H9 (cell line): ENCODE measurements at regions not wholly inside any gene's neighbourhood (a gene's known extent, or its start where the extent isn't known, plus 50 kb on each side); places are given as distances from the start of the nearest gene placed in this dataset.

Experiments used
- DNase-seq: peaks from one replicate; pipeline ENCODE4 v3.0.0-alpha.2; 2017
- H2AFZ ChIP-seq: one replicate; pipeline ENCODE4 v1.6.1; 2013; ENCODE audit warnings: mild to moderate bottlenecking, low read length, control low read depth, moderate library complexity
- H2AK5ac ChIP-seq: 2 replicates; pipeline ENCODE4 v1.6.1; 2013; ENCODE audit warnings: low read length, control low read depth, mixed read lengths; ENCODE audit not compliant: insufficient read length
- H2BK120ac ChIP-seq: one replicate; pipeline ENCODE4 v1.6.1; 2013; ENCODE audit warnings: low read depth, mild to moderate bottlenecking, low read length, control low read depth, inconsistent platforms; ENCODE audit not compliant: poor library complexity, severe bottlenecking
- H2BK12ac ChIP-seq: 2 replicates; pipeline ENCODE4 v1.6.1; 2013; ENCODE audit warnings: low read length, control low read depth, mixed read lengths, low read depth; ENCODE audit not compliant: insufficient read length
- H2BK15ac ChIP-seq: 2 replicates; pipeline ENCODE4 v1.6.1; 2013; ENCODE audit warnings: low read depth, low read length, control low read depth
- H2BK20ac ChIP-seq: one replicate; pipeline ENCODE4 v1.6.1; 2013; ENCODE audit warnings: low read depth, mild to moderate bottlenecking, low read length, control low read depth, inconsistent platforms; ENCODE audit not compliant: poor library complexity, severe bottlenecking
- H2BK5ac ChIP-seq: 2 replicates; pipeline ENCODE4 v1.6.1; 2013; ENCODE audit warnings: low read length, control low read depth, mixed read lengths; ENCODE audit not compliant: insufficient read length
- H3K14ac ChIP-seq: 2 replicates; pipeline ENCODE4 v1.6.1; 2013; ENCODE audit warnings: low read length, control low read depth; ENCODE audit not compliant: insufficient read depth
- H3K18ac ChIP-seq: 2 replicates; pipeline ENCODE4 v1.6.1; 2013; ENCODE audit warnings: low read depth, mild to moderate bottlenecking, mixed read lengths, low read length, control low read depth; ENCODE audit not compliant: insufficient read length
- H3K23ac ChIP-seq: 2 replicates; pipeline ENCODE4 v1.6.1; 2013; ENCODE audit warnings: low read length, control low read depth, mixed read lengths, low read depth; ENCODE audit not compliant: insufficient read length
- H3K23me2 ChIP-seq: 2 replicates; pipeline ENCODE4 v1.6.1; 2013; ENCODE audit warnings: low read depth, mild to moderate bottlenecking, mixed read lengths, low read length, control low read depth; ENCODE audit not compliant: insufficient read length, poor library complexity, severe bottlenecking
- H3K27ac ChIP-seq: 2 replicates; pipeline ENCODE4 v1.5.1; 2013; ENCODE audit warnings: low read length, control low read depth, mixed read lengths, low read depth; ENCODE audit not compliant: insufficient read length
- H3K27me3 ChIP-seq: 2 replicates; pipeline ENCODE4 v1.6.1; 2013; ENCODE audit warnings: low read length, control low read depth, inconsistent platforms; ENCODE audit not compliant: insufficient read depth
- H3K4ac ChIP-seq: 2 replicates; pipeline ENCODE4 v1.6.1; 2013; ENCODE audit warnings: low read depth, mild to moderate bottlenecking, control low read depth, inconsistent platforms, low read length, moderate library complexity
- H3K4me1 ChIP-seq: 2 replicates; pipeline ENCODE4 v1.6.1; 2013; ENCODE audit warnings: low read length, control low read depth, inconsistent platforms; ENCODE audit not compliant: insufficient read depth
- H3K4me2 ChIP-seq: 2 replicates; pipeline ENCODE4 v1.6.1; 2013; ENCODE audit warnings: low read length, control low read depth, mixed read lengths; ENCODE audit not compliant: insufficient read length, insufficient read depth
- H3K56ac ChIP-seq: 2 replicates; pipeline ENCODE4 v1.6.1; 2013; ENCODE audit warnings: low read depth, mild to moderate bottlenecking, mixed read lengths, low read length, control low read depth; ENCODE audit not compliant: insufficient read length
- H3K79me1 ChIP-seq: 2 replicates; pipeline ENCODE4 v1.6.1; 2013; ENCODE audit warnings: low read depth, mild to moderate bottlenecking, moderate library complexity, low read length, control low read depth, inconsistent platforms; ENCODE audit not compliant: insufficient read depth, poor library complexity, severe bottlenecking
- H3K79me2 ChIP-seq: 2 replicates; pipeline ENCODE4 v1.6.1; 2013; ENCODE audit warnings: low read length, control low read depth, inconsistent platforms; ENCODE audit not compliant: insufficient read depth
- H3K9ac ChIP-seq: 2 replicates; pipeline ENCODE4 v1.6.1; 2013; ENCODE audit warnings: low read length, control low read depth, mixed read lengths; ENCODE audit not compliant: insufficient read length; ENCODE audit errors: extremely low read depth
- H3K9me3 ChIP-seq: one replicate; pipeline ENCODE4 v1.6.1; 2013; ENCODE audit warnings: low read depth, low read length, inconsistent platforms; ENCODE audit not compliant: control insufficient read depth
- H3T11ph ChIP-seq: one replicate; pipeline ENCODE4 v1.6.1; 2013; ENCODE audit warnings: mild to moderate bottlenecking, low read length, control low read depth, inconsistent platforms
- H4K20me1 ChIP-seq: one replicate; pipeline ENCODE4 v1.6.1; 2013; ENCODE audit not compliant: control insufficient read depth, insufficient read length, insufficient read depth
- H4K5ac ChIP-seq: 2 replicates; pipeline ENCODE4 v1.6.1; 2013; ENCODE audit warnings: low read depth, mild to moderate bottlenecking, mixed read lengths, low read length, control low read depth; ENCODE audit not compliant: insufficient read length
- H4K8ac ChIP-seq: replicated peaks from 2 replicates; pipeline ENCODE4 v1.6.1; 2013; ENCODE audit warnings: low read length, control low read depth, mixed read lengths, low read depth; ENCODE audit not compliant: insufficient read length
- H4K91ac ChIP-seq: 2 replicates; pipeline ENCODE4 v1.6.1; 2013; ENCODE audit warnings: low read depth, mild to moderate bottlenecking, moderate library complexity, mixed read lengths, low read length, control low read depth; ENCODE audit not compliant: insufficient read length
- H3K27ac Mint-ChIP-seq, 3 experiments: 2 replicates in 2 of 3; 3 replicates in 1 of 3; pipeline ENCODE4 v1.8.0; 2020 to 2021; ENCODE audit warnings: mixed read lengths in 3 of 3, mild to moderate bottlenecking in 1 of 3, moderate library complexity in 1 of 3
- H3K27me3 Mint-ChIP-seq: 2 replicates; pipeline ENCODE4 v1.8.0; 2021; ENCODE audit warnings: low read depth, mild to moderate bottlenecking, moderate library complexity, mixed read lengths
- H3K36me3 Mint-ChIP-seq, 3 experiments: 2 replicates in 2 of 3; 3 replicates in 1 of 3; pipeline ENCODE4 v1.8.0; 2020 to 2021; ENCODE audit warnings: low read depth in 3 of 3, mixed read lengths in 3 of 3; ENCODE audit not compliant: insufficient read depth in 1 of 3
- H3K4me1 Mint-ChIP-seq, 2 experiments: 2 replicates each; pipeline ENCODE4 v1.8.0; 2020; ENCODE audit warnings: mixed read lengths in 2 of 2
- H3K4me3 Mint-ChIP-seq, 2 experiments: 2 replicates in 1 of 2; 3 replicates in 1 of 2; pipeline ENCODE4 v1.8.0; 2020 to 2021; ENCODE audit warnings: mild to moderate bottlenecking in 2 of 2, mixed read lengths in 2 of 2, moderate library complexity in 1 of 2
- H3K9me3 Mint-ChIP-seq, 2 experiments: 2 replicates in 1 of 2; 3 replicates in 1 of 2; pipeline ENCODE4 v1.8.0; 2020; ENCODE audit warnings: mild to moderate bottlenecking in 2 of 2, mixed read lengths in 2 of 2, moderate library complexity in 1 of 2
- WGBS: extraction: QIAGEN DNeasy Blood & Tissue Kit; methylation state at CpG from one replicate; pipeline ENCODE4 v1.1.7; 2013; ENCODE audit warnings: missing lambda C conversion rate, low lambda C conversion rate, mixed read lengths; ENCODE audit not compliant: insufficient read length; ENCODE audit errors: extremely low coverage; 5-methylcytosine and 5-hydroxymethylcytosine counted together
- TF ChIP-seq, protein P1 (sequence below): fragments of 200-600 bp; sonication (generic); conservative IDR thresholded peaks from 3 replicates; pipeline ENCODE4 v1.8.0; 2021; ENCODE audit warnings: antibody characterized with exemption, mild to moderate bottlenecking

DNA sequence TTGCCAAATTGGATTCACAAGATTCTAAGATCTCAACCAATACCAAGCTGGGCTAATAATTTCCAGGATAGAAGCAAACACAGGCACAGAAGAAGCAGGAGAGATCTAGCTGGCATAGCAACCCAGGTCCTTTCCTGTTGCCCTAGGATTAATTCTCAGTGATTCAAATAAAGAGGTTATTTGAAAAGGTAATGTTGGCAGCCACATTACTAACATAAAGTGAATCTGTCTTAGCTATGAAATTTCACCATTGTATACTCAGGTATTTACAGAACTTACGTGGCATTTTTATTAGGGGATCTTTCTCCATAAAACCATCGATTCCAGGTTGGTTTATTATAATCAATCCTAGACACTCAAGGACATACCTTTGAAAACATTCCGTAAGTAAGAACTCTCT, 379.3 kb upstream of the POM121L12 start:
- Histone ChIP-seq H3K23ac (no peak overlapping the region), H3K79me2 (no peaks in the 10 kb centered on the region), H3K4me2 (no peak overlapping the region), H4K8ac (no peak overlapping the region), H3K27ac (no peak overlapping the region), H2BK20ac (no peak overlapping the region), H3K9ac (no peak overlapping the region), H3T11ph (no peak overlapping the region), H2BK15ac (no peak overlapping the region), H2AFZ (no peak overlapping the region), H3K56ac (no peak overlapping the region), H3K18ac (no peak overlapping the region), H2BK12ac (no peak overlapping the region), H3K14ac (no peak overlapping the region), H2AK5ac (no peak overlapping the region), H3K4me1 (no peaks in the 10 kb centered on the region), H3K9me3 (no peaks in the 10 kb centered on the region), H2BK120ac (no peak overlapping the region), H4K91ac (no peak overlapping the region), H3K23me2 (no peaks in the 10 kb centered on the region), H2BK5ac (no peak overlapping the region), H4K5ac (no peak overlapping the region), H3K27me3 (no peaks in the 10 kb centered on the region), H4K20me1 (no peaks in the 10 kb centered on the region), H3K79me1 (no peaks in the 10 kb centered on the region), H3K4ac (no peak overlapping the region)
- no peak overlapping the region for H3K4me3 Mint-ChIP-seq
- peaks cover 12 to 13% of the 10 kb centered on the region in 2 experiments for H3K9me3 Mint-ChIP-seq
- H3K4me1 Mint-ChIP-seq: peaks cover 15 to 20% of the 10 kb centered on the region in 2 experiments
- no peak overlapping the region for H3K27ac Mint-ChIP-seq
- no peak for DNase-seq
- WGBS: no CpG with 5 or more reads among the region's 3 CpGs
- TF ChIP-seq, protein P1, sequence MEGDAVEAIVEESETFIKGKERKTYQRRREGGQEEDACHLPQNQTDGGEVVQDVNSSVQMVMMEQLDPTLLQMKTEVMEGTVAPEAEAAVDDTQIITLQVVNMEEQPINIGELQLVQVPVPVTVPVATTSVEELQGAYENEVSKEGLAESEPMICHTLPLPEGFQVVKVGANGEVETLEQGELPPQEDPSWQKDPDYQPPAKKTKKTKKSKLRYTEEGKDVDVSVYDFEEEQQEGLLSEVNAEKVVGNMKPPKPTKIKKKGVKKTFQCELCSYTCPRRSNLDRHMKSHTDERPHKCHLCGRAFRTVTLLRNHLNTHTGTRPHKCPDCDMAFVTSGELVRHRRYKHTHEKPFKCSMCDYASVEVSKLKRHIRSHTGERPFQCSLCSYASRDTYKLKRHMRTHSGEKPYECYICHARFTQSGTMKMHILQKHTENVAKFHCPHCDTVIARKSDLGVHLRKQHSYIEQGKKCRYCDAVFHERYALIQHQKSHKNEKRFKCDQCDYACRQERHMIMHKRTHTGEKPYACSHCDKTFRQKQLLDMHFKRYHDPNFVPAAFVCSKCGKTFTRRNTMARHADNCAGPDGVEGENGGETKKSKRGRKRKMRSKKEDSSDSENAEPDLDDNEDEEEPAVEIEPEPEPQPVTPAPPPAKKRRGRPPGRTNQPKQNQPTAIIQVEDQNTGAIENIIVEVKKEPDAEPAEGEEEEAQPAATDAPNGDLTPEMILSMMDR: no peak
- H3K36me3 Mint-ChIP-seq: peaks cover 5 to 14% (median 8%) of the 10 kb centered on the region in 3 experiments
- no peaks in the 10 kb centered on the region for H3K27me3 Mint-ChIP-seq
